ENCODE measurements at regions not wholly inside any gene's neighbourhood (a gene's known extent, or its start where the extent isn't known, plus 50 kb on each side); places are given as distances from the start of the nearest gene placed in this dataset.

GRCh38 chr4:188647820-188648370 lies 508.7 kb downstream of the TRIML1 start:
- TF ChIP-seq CHD4 (IDR thresholded peaks at IDR 0.05; ENCODE audit: borderline replicate concordance), result no peak
- no peak for TF ChIP-seq USF2 (IDR thresholded peaks at IDR 0.05)
- TF ChIP-seq CTCF (IDR thresholded peaks at IDR 0.05), result no peak
- TF ChIP-seq ZNF302 (CRISPR knock-in tag; IDR thresholded peaks at IDR 0.05), result no peak
- TF ChIP-seq SMC3 (IDR thresholded peaks at IDR 0.05), result no peak
- TF ChIP-seq EP300 (IDR thresholded peaks at IDR 0.05), result no peak
- TF ChIP-seq POLR2A (IDR thresholded peaks at IDR 0.05; ENCODE audit: low read length), result no peak
- no peak for TF ChIP-seq POLR2AphosphoS2 (conservative IDR thresholded peaks at IDR 0.05; ENCODE audit: low read length)

All from A549 (cell line).